Skeletal muscle tissue (tissue), 3 donors: ENCODE measurements at regions not wholly inside any gene's neighbourhood (a gene's known extent, or its start where the extent isn't known, plus 50 kb on each side); places are given as distances from the start of the nearest gene placed in this dataset.

Experiments
- H3K27ac ChIP-seq: one replicate; pipeline ENCODE4 v1.7.0; 2013; ENCODE audit warnings: mild to moderate bottlenecking, low read depth, low read length, inconsistent platforms
- H3K27me3 ChIP-seq, 3 donors: one replicate each; pipeline ENCODE4 v1.7.0; 2013; ENCODE audit warnings: low read length in 3 of 3; ENCODE audit not compliant: control insufficient read depth in 3 of 3, insufficient read depth in 3 of 3
- H3K36me3 ChIP-seq, 3 donors: one replicate each; pipeline ENCODE4 v1.7.0; 2013; ENCODE audit warnings: low read length in 3 of 3; ENCODE audit not compliant: control insufficient read depth in 3 of 3, insufficient read depth in 3 of 3
- H3K4me1 ChIP-seq, 3 donors: one replicate each; pipeline ENCODE4 v1.7.0; 2013; ENCODE audit warnings: low read length in 3 of 3, mild to moderate bottlenecking in 3 of 3; ENCODE audit not compliant: control insufficient read depth in 3 of 3, insufficient read depth in 3 of 3
- H3K4me3 ChIP-seq, 3 donors: one replicate each; pipeline ENCODE4 v1.7.0; 2013; ENCODE audit warnings: low read length in 3 of 3
- H3K9ac ChIP-seq, 3 donors: one replicate each; pipeline ENCODE4 v1.7.0; 2013; ENCODE audit warnings: low read length in 3 of 3, mild to moderate bottlenecking in 3 of 3, moderate library complexity in 2 of 3, low read depth in 1 of 3
- H3K9me3 ChIP-seq, 3 donors: one replicate each; pipeline ENCODE4 v1.7.0; 2013; ENCODE audit warnings: low read length in 3 of 3; ENCODE audit not compliant: control insufficient read depth in 3 of 3
- donor health status: Osteomylitis.

GRCh38 chr18:2402084-2402483 lies 169.2 kb downstream of the METTL4 start:
- no peak overlapping the region for H3K9ac ChIP-seq
- no peaks in the 10 kb centered on the region for H3K9me3 ChIP-seq
- no peaks in the 10 kb centered on the region for H3K4me1 ChIP-seq
- no peak overlapping the region for H3K27ac ChIP-seq
- no peaks in the 10 kb centered on the region for H3K36me3 ChIP-seq
- H3K27me3 ChIP-seq, result no peaks in the 10 kb centered on the region
- no peak overlapping the region for H3K4me3 ChIP-seq

- Histone ChIP-seq H3K9me3 (no peaks in the 10 kb centered on the region), H3K27ac (no peak overlapping the region), H3K27me3 (no peaks in the 10 kb centered on the region), H3K4me3 (no peak overlapping the region), H3K9ac (no peak overlapping the region), H3K36me3 (no peaks in the 10 kb centered on the region), H3K4me1 (no peaks in the 10 kb centered on the region)
Measured at GRCh38 chr18:2406544-2406943, 164.8 kb downstream of the METTL4 start.

GRCh38 chr18:2407961-2408360 lies 163.3 kb downstream of the METTL4 start:
- Histone ChIP-seq H3K4me1 (no peaks in the 10 kb centered on the region), H3K36me3 (no peaks in the 10 kb centered on the region)

GRCh38 chr18:2409906-2410305 lies 161.4 kb downstream of the METTL4 start:
- H3K4me1 ChIP-seq, result no peaks in the 10 kb centered on the region
- no peaks in the 10 kb centered on the region for H3K27me3 ChIP-seq

More at GRCh38 chr18:2407961-2408360, 163.3 kb downstream of the METTL4 start:
- Histone ChIP-seq H3K4me3 (no peak overlapping the region), H3K27ac (no peak overlapping the region), H3K9me3 (no peaks in the 10 kb centered on the region), H3K27me3 (no peaks in the 10 kb centered on the region), H3K9ac (no peak overlapping the region)

GRCh38 chr18:2410688-2411087 lies 160.6 kb downstream of the METTL4 start:
- Histone ChIP-seq H3K27ac (no peak overlapping the region), H3K27me3 (no peaks in the 10 kb centered on the region), H3K36me3 (no peaks in the 10 kb centered on the region), H3K9ac (no peak overlapping the region), H3K4me3 (no peak overlapping the region), H3K9me3 (no peaks in the 10 kb centered on the region), H3K4me1 (no peaks in the 10 kb centered on the region)

More at GRCh38 chr18:2409906-2410305, 161.4 kb downstream of the METTL4 start:
- Histone ChIP-seq H3K9ac (no peak overlapping the region), H3K9me3 (no peaks in the 10 kb centered on the region), H3K4me3 (no peak overlapping the region), H3K27ac (no peak overlapping the region), H3K36me3 (no peaks in the 10 kb centered on the region)

GRCh38 chr18:2411381-2411960 lies 159.8 kb downstream of the METTL4 start:
- H3K36me3 ChIP-seq, result no peaks in the 10 kb centered on the region
- H3K27ac ChIP-seq, result no peak overlapping the region
- no peak overlapping the region for H3K9ac ChIP-seq

GRCh38 chr18:2412281-2412680 lies 159.0 kb downstream of the METTL4 start:
- Histone ChIP-seq H3K9ac (no peak overlapping the region), H3K4me3 (no peak overlapping the region), H3K27ac (no peak overlapping the region), H3K27me3 (no peaks in the 10 kb centered on the region), H3K4me1 (no peaks in the 10 kb centered on the region), H3K36me3 (no peaks in the 10 kb centered on the region), H3K9me3 (no peaks in the 10 kb centered on the region)

More at GRCh38 chr18:2411381-2411960, 159.8 kb downstream of the METTL4 start:
- no peaks in the 10 kb centered on the region for H3K27me3 ChIP-seq
- H3K9me3 ChIP-seq, result no peaks in the 10 kb centered on the region
- no peaks in the 10 kb centered on the region for H3K4me1 ChIP-seq
- H3K4me3 ChIP-seq, result no peak overlapping the region

- H3K4me1 ChIP-seq, result no peaks in the 10 kb centered on the region
- H3K9me3 ChIP-seq, result no peaks in the 10 kb centered on the region
Measured at GRCh38 chr18:2412996-2413751, 158.1 kb downstream of the METTL4 start.

GRCh38 chr18:2414235-2414634 lies 157.1 kb downstream of the METTL4 start:
- Histone ChIP-seq H3K9me3 (no peaks in the 10 kb centered on the region), H3K4me3 (no peak overlapping the region), H3K4me1 (no peaks in the 10 kb centered on the region), H3K27ac (no peak overlapping the region), H3K36me3 (no peaks in the 10 kb centered on the region), H3K27me3 (no peaks in the 10 kb centered on the region), H3K9ac (no peak overlapping the region)

More at GRCh38 chr18:2412996-2413751, 158.1 kb downstream of the METTL4 start:
- no peak overlapping the region for H3K4me3 ChIP-seq
- no peak overlapping the region for H3K27ac ChIP-seq
- no peaks in the 10 kb centered on the region for H3K36me3 ChIP-seq
- H3K27me3 ChIP-seq, result no peaks in the 10 kb centered on the region
- no peak overlapping the region for H3K9ac ChIP-seq

GRCh38 chr18:2415656-2416055 lies 155.6 kb downstream of the METTL4 start:
- H3K36me3 ChIP-seq, result no peaks in the 10 kb centered on the region
- H3K9me3 ChIP-seq, result no peaks in the 10 kb centered on the region

More at GRCh38 chr18:2415656-2416055, 155.6 kb downstream of the METTL4 start:
- H3K27me3 ChIP-seq, result no peaks in the 10 kb centered on the region
- no peak overlapping the region for H3K9ac ChIP-seq
- H3K27ac ChIP-seq, result no peak overlapping the region
- no peak overlapping the region for H3K4me3 ChIP-seq
- H3K4me1 ChIP-seq, result no peaks in the 10 kb centered on the region
